Mammary epithelial cell (primary cell): ENCODE measurements at regions not wholly inside any gene's neighbourhood (a gene's known extent, or its start where the extent isn't known, plus 50 kb on each side); places are given as distances from the start of the nearest gene placed in this dataset.

ENCODE experiments used
- EZH2 ChIP-seq: IDR thresholded peaks from 2 replicates; pipeline ENCODE4 v1.6.1; 2012; ENCODE audit warnings: low read length, inconsistent platforms, borderline replicate concordance
- TF ChIP-seq, protein P1 (sequence below), 2 donors: IDR thresholded peaks in 1 of 2; conservative IDR thresholded peaks in 1 of 2; 2 replicates each; pipeline ENCODE4 v1.5.1; 2011 to 2012; ENCODE audit warnings: inconsistent platforms in 2 of 2, low read length in 2 of 2, mild to moderate bottlenecking in 2 of 2, control low read depth in 1 of 2, low read depth in 1 of 2; ENCODE audit not compliant: insufficient read depth in 1 of 2; ENCODE audit errors: extremely low read depth in 1 of 2

DNA sequence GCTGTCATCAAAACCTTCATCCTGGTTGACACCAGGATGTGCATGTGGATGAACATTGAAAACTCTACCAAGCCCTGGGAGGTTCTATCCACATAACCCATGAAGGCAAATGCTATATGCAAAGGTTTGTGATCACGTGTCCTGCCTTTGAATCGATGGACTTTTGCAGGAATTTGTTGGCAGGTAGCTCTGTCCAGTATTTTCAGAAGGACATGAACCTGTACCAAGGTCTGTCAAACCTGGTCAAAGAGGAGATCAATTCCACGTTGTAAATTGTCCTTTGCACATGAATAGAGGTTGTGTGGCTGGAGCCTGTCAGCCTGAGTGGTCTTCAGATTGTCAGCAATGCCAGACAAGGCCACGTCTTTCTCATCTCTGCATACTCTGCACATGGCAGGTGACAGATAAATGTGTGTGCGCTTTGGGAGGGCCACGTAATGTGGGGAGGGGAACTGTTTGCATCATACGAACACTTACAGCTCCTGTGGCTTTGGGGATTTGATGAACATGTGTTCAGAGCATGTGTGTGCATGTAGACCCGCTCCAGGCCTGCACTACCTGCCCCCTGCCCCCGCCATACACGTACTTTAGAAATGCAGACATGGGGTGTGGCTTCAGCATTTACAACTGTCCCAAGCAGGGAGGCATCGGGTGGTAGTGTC is 169.1 kb downstream of the ERMARD start:
- TF ChIP-seq, protein P1, sequence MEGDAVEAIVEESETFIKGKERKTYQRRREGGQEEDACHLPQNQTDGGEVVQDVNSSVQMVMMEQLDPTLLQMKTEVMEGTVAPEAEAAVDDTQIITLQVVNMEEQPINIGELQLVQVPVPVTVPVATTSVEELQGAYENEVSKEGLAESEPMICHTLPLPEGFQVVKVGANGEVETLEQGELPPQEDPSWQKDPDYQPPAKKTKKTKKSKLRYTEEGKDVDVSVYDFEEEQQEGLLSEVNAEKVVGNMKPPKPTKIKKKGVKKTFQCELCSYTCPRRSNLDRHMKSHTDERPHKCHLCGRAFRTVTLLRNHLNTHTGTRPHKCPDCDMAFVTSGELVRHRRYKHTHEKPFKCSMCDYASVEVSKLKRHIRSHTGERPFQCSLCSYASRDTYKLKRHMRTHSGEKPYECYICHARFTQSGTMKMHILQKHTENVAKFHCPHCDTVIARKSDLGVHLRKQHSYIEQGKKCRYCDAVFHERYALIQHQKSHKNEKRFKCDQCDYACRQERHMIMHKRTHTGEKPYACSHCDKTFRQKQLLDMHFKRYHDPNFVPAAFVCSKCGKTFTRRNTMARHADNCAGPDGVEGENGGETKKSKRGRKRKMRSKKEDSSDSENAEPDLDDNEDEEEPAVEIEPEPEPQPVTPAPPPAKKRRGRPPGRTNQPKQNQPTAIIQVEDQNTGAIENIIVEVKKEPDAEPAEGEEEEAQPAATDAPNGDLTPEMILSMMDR (conservative IDR thresholded peaks at IDR 0.05 in 1 of 2, IDR thresholded peaks at IDR 0.05 in 1 of 2; ENCODE audit: extremely low read depth in 1 of 2, insufficient read depth in 1 of 2, low read depth in 1 of 2, low read length in 2 of 2): no peak
- no peak for TF ChIP-seq EZH2
